OCI-LY3 (cell line): ENCODE measurements at regions not wholly inside any gene's neighbourhood (a gene's known extent, or its start where the extent isn't known, plus 50 kb on each side); places are given as distances from the start of the nearest gene placed in this dataset.

ENCODE experiments used
- H2AFZ ChIP-seq: fragments of 200-600, 300-600 bp; shearing (Covaris generic); 2 replicates; pipeline ENCODE4 v1.6.0; 2014; ENCODE audit warnings: antibody characterized with exemption, low read depth, low read length
- H3K27ac ChIP-seq: fragments of 200-600, 300-600 bp; sonication (generic); 2 replicates; pipeline ENCODE4 v1.5.1; 2014; ENCODE audit warnings: mild to moderate bottlenecking, low read length, moderate library complexity, mixed read lengths
- H3K27me3 ChIP-seq: fragments of 200-600, 300-600 bp; sonication (generic); 2 replicates; pipeline ENCODE4 v1.6.1; 2014; ENCODE audit warnings: low read depth, low read length, mixed read lengths
- H3K36me3 ChIP-seq: fragments of 200-600, 300-600 bp; sonication (generic); replicated peaks from 2 replicates; pipeline ENCODE3; 2014; ENCODE audit warnings: low read depth, low read length, mixed read lengths
- H3K4me1 ChIP-seq: fragments of 300-600, 200-600 bp; sonication (generic); 2 replicates; pipeline ENCODE4 v1.6.1; 2014; ENCODE audit warnings: low read length, mixed read lengths
- H3K4me2 ChIP-seq: fragments of 200-600, 300-600 bp; sonication (generic); 2 replicates; pipeline ENCODE4 v1.6.1; 2014; ENCODE audit warnings: low read length, mixed read lengths
- H3K4me3 ChIP-seq: fragments of 300-600, 200-600 bp; sonication (generic); 2 replicates; pipeline ENCODE4 v1.5.1; 2014; ENCODE audit warnings: antibody characterized with exemption, mild to moderate bottlenecking, low read length, moderate library complexity
- H3K79me2 ChIP-seq: fragments of 300-600, 200-600 bp; shearing (Covaris generic); 2 replicates; pipeline ENCODE4 v1.6.1; 2014; ENCODE audit warnings: mild to moderate bottlenecking, low read length, mixed read lengths
- H3K9ac ChIP-seq: fragments of 300-600, 200-600 bp; shearing (Covaris generic); 2 replicates; pipeline ENCODE4 v1.6.0; 2014; ENCODE audit warnings: mild to moderate bottlenecking, low read length, moderate library complexity
- H3K9me3 ChIP-seq: fragments of 200-600, 300-600 bp; shearing (Covaris generic); 2 replicates; pipeline ENCODE4 v1.6.1; 2014; ENCODE audit warnings: low read length, mixed read lengths; ENCODE audit not compliant: insufficient read depth
- H4K20me1 ChIP-seq: fragments of 200-600, 300-600 bp; sonication (generic); 2 replicates; pipeline ENCODE4 v1.6.1; 2016; ENCODE audit warnings: low read length, mixed read lengths; ENCODE audit not compliant: insufficient read depth
- CTCF ChIP-seq: fragments of 200-600, 300-600 bp; sonication (generic); IDR thresholded peaks from 2 replicates; pipeline ENCODE4 v1.5.1; 2014; ENCODE audit warnings: antibody characterized with exemption, low read length, low read depth
- EZH2phosphoT487 ChIP-seq: fragments of 200-600 bp; shearing (Covaris generic); IDR thresholded peaks from 2 replicates; pipeline ENCODE4 v1.6.1; 2018; ENCODE audit warnings: antibody characterized with exemption, mixed run types, low read depth

- Histone ChIP-seq H2AFZ (no peak overlapping the region), H3K36me3 (no peaks in the 10 kb centered on the region), H4K20me1 (no peaks in the 10 kb centered on the region), H3K27me3 (no peaks in the 10 kb centered on the region), H3K4me1 (no peaks in the 10 kb centered on the region), H3K27ac (no peak overlapping the region), H3K4me2 (no peak overlapping the region), H3K9ac (no peak overlapping the region), H3K4me3 (no peak overlapping the region), H3K9me3 (no peaks in the 10 kb centered on the region), H3K79me2 (no peaks in the 10 kb centered on the region)
- TF ChIP-seq CTCF: no peak
- TF ChIP-seq EZH2phosphoT487: no peak
Measured at GRCh38 chr4:81659051-81659450, 187.3 kb upstream of the RASGEF1B start.

- Histone ChIP-seq H3K27ac (no peak overlapping the region), H3K27me3 (0 out of 2 replicates have a peak, but pooled peaks cover 7% of the 10 kb centered on the region), H3K36me3 (no peaks in the 10 kb centered on the region), H2AFZ (no peak overlapping the region), H3K4me1 (peaks cover 29% of the 10 kb centered on the region), H3K4me3 (no peak overlapping the region), H3K4me2 (no peak overlapping the region), H3K79me2 (no peaks in the 10 kb centered on the region), H3K9me3 (no peaks in the 10 kb centered on the region), H4K20me1 (no peaks in the 10 kb centered on the region), H3K9ac (no peak overlapping the region)
- TF ChIP-seq EZH2phosphoT487: no peak
Measured at GRCh38 chr4:81652069-81652478, 180.4 kb upstream of the RASGEF1B start.

- H3K9me3 ChIP-seq: no peaks in the 10 kb centered on the region
- H4K20me1 ChIP-seq: no peaks in the 10 kb centered on the region
- no peaks in the 10 kb centered on the region for H3K36me3 ChIP-seq
- H3K27me3 ChIP-seq: 0 out of 2 replicates have a peak, but pooled peaks cover 7% of the 10 kb centered on the region
- no peak for TF ChIP-seq CTCF
- no peak for TF ChIP-seq EZH2phosphoT487
- no peak overlapping the region for H3K27ac ChIP-seq
- H3K4me2 ChIP-seq: no peak overlapping the region
- no peak overlapping the region for H3K4me3 ChIP-seq
- no peak overlapping the region for H2AFZ ChIP-seq
- H3K9ac ChIP-seq: no peak overlapping the region
- no peaks in the 10 kb centered on the region for H3K79me2 ChIP-seq
- peaks cover 29% of the 10 kb centered on the region for H3K4me1 ChIP-seq
Measured at GRCh38 chr4:81651243-81651899, 179.7 kb upstream of the RASGEF1B start.

- H2AFZ ChIP-seq: no peak overlapping the region
Measured at GRCh38 chr4:81650606-81651242, 179.0 kb upstream of the RASGEF1B start.

More at GRCh38 chr4:81650606-81651242, 179.0 kb upstream of the RASGEF1B start:
- Histone ChIP-seq H3K79me2 (no peaks in the 10 kb centered on the region), H4K20me1 (no peaks in the 10 kb centered on the region), H3K4me1 (peaks cover 29% of the 10 kb centered on the region), H3K27ac (no peak overlapping the region), H3K4me3 (no peak overlapping the region), H3K36me3 (no peaks in the 10 kb centered on the region), H3K4me2 (no peak overlapping the region), H3K9ac (no peak overlapping the region), H3K9me3 (no peaks in the 10 kb centered on the region), H3K27me3 (0 out of 2 replicates have a peak, but pooled peaks cover 7% of the 10 kb centered on the region)
- no peak for TF ChIP-seq CTCF
- TF ChIP-seq EZH2phosphoT487: no peak
